G401 (cell line): ENCODE measurements at regions not wholly inside any gene's neighbourhood (a gene's known extent, or its start where the extent isn't known, plus 50 kb on each side); places are given as distances from the start of the nearest gene placed in this dataset.

Source experiments
- DNase-seq: peaks from one replicate; pipeline ENCODE4 v3.0.0-alpha.2; 2015; ENCODE audit warnings: low spot score
- in situ Hi-C: cut with HindIII; loops from 2 replicates; pipeline ENCODE4 v1.10.0; 2016; ENCODE audit warnings: low sequenced_read_pairs, mixed read lengths

GRCh38 chr6:25105070-25105925 is 169.5 kb upstream of the RIPOR2 start:
- in situ Hi-C loops, result no loop called here
- no peak for DNase-seq

GRCh38 chr6:25107218-25107617 is 171.5 kb upstream of the RIPOR2 start:
- in situ Hi-C loops, result no loop called here

GRCh38 chr6:25111782-25112181 is 167.4 kb upstream of the CARMIL1 start:
- no peak for DNase-seq
- in situ Hi-C loops, result no loop called here

More at GRCh38 chr6:25107218-25107617, 171.5 kb upstream of the RIPOR2 start:
- no peak for DNase-seq

- in situ Hi-C loops, result no loop called here
- no peak for DNase-seq
Measured at GRCh38 chr6:25112322-25112773, 166.8 kb upstream of the CARMIL1 start.

GRCh38 chr6:25113436-25113835 is 165.7 kb upstream of the CARMIL1 start:
- DNase-seq, result no peak
- in situ Hi-C loops, result no loop called here

- no peak for DNase-seq
- in situ Hi-C loops, result no loop called here
Measured at GRCh38 chr6:25118038-25118437, 161.1 kb upstream of the CARMIL1 start.

- DNase-seq, result no peak
- in situ Hi-C loops, result no loop called here
Measured at GRCh38 chr6:25121186-25121585, 158.0 kb upstream of the CARMIL1 start.

- no peak for DNase-seq
- in situ Hi-C loops, result no loop called here
Measured at GRCh38 chr6:25122001-25122400, 157.2 kb upstream of the CARMIL1 start.

GRCh38 chr6:25122622-25123237 is 156.4 kb upstream of the CARMIL1 start:
- in situ Hi-C loops, result no loop called here
- no peak for DNase-seq

GRCh38 chr6:25124216-25124715 is 154.9 kb upstream of the CARMIL1 start:
- in situ Hi-C loops, result no loop called here
- no peak for DNase-seq

- in situ Hi-C loops, result no loop called here
- no peak for DNase-seq
Measured at GRCh38 chr6:25125736-25126135, 153.4 kb upstream of the CARMIL1 start.

- in situ Hi-C loops, result no loop called here
Measured at GRCh38 chr6:25127076-25127837, 151.9 kb upstream of the CARMIL1 start.

GRCh38 chr6:25130518-25130917 is 148.7 kb upstream of the CARMIL1 start:
- no peak for DNase-seq
- in situ Hi-C loops, result no loop called here

More at GRCh38 chr6:25127076-25127837, 151.9 kb upstream of the CARMIL1 start:
- no peak for DNase-seq

GRCh38 chr6:25132934-25133333 is 146.2 kb upstream of the CARMIL1 start:
- in situ Hi-C loops, result no loop called here
- no peak for DNase-seq

GRCh38 chr6:25133568-25133967 is 145.6 kb upstream of the CARMIL1 start:
- no peak for DNase-seq
- in situ Hi-C loops, result no loop called here

GRCh38 chr6:25136854-25137253 is 142.3 kb upstream of the CARMIL1 start:
- in situ Hi-C loops, result no loop called here
- DNase-seq, result no peak

GRCh38 chr6:25137480-25137879 is 141.7 kb upstream of the CARMIL1 start:
- DNase-seq, result no peak
- in situ Hi-C loops, result no loop called here

GRCh38 chr6:25137916-25138232 is 141.3 kb upstream of the CARMIL1 start:
- in situ Hi-C loops, result no loop called here
- no peak for DNase-seq

- DNase-seq, result peak; percentile 5
- in situ Hi-C loops, result no loop called here
Measured at GRCh38 chr6:25138233-25138933, 140.8 kb upstream of the CARMIL1 start.
